ENCODE measurements at regions not wholly inside any gene's neighbourhood (a gene's known extent, or its start where the extent isn't known, plus 50 kb on each side); places are given as distances from the start of the nearest gene placed in this dataset.
"Not testable (repeated sequence)": the region's sequence is repeated elsewhere in the genome, so short reads cannot be mapped to it uniquely, and the experiment has no call there.

GRCh38 chr13:87334176-87334575 is 337.0 kb upstream of the SLITRK5 start:
- DNase-seq (ENCODE audit: low read depth, low spot score): no peak

- DNase-seq (ENCODE audit: low read depth, low spot score): not testable (repeated sequence)
These were observed 334.8 kb upstream of the SLITRK5 start for GRCh38 chr13:87336346-87336889.

- DNase-seq (ENCODE audit: low read depth, low spot score): no peak
These were observed 327.0 kb upstream of the SLITRK5 start for GRCh38 chr13:87344176-87344575.

- DNase-seq (ENCODE audit: low read depth, low spot score): no peak
These were observed 315.7 kb upstream of the SLITRK5 start for GRCh38 chr13:87355451-87355850.

- no peak for DNase-seq (ENCODE audit: low read depth, low spot score)
These were observed 314.9 kb upstream of the SLITRK5 start for GRCh38 chr13:87356314-87356713.

GRCh38 chr13:87358319-87358718 is 312.9 kb upstream of the SLITRK5 start:
- DNase-seq (ENCODE audit: low read depth, low spot score): no peak

- no peak for DNase-seq (ENCODE audit: low read depth, low spot score)
These were observed 310.0 kb upstream of the SLITRK5 start for GRCh38 chr13:87361216-87361615.

GRCh38 chr13:87368639-87369038 is 302.5 kb upstream of the SLITRK5 start:
- DNase-seq (ENCODE audit: low read depth, low spot score): no peak

- no peak for DNase-seq (ENCODE audit: low read depth, low spot score)
These were observed 295.1 kb upstream of the SLITRK5 start for GRCh38 chr13:87376081-87376480.

GRCh38 chr13:87384099-87384498 is 287.1 kb upstream of the SLITRK5 start:
- DNase-seq (ENCODE audit: low read depth, low spot score): no peak

GRCh38 chr13:87393358-87393757 is 277.8 kb upstream of the SLITRK5 start:
- no peak for DNase-seq (ENCODE audit: low read depth, low spot score)

- DNase-seq (ENCODE audit: low read depth, low spot score): no peak
These were observed 273.1 kb upstream of the SLITRK5 start for GRCh38 chr13:87398047-87398446.

GRCh38 chr13:87403748-87404432 is 267.3 kb upstream of the SLITRK5 start:
- no peak for DNase-seq (ENCODE audit: low read depth, low spot score)

- no peak for DNase-seq (ENCODE audit: low read depth, low spot score)
These were observed 244.4 kb upstream of the SLITRK5 start for GRCh38 chr13:87426742-87427141.

- no peak for DNase-seq (ENCODE audit: low read depth, low spot score)
These were observed 227.0 kb upstream of the SLITRK5 start for GRCh38 chr13:87444135-87444534.

- DNase-seq (ENCODE audit: low read depth, low spot score): no peak
These were observed 218.9 kb upstream of the SLITRK5 start for GRCh38 chr13:87452281-87452680.

- no peak for DNase-seq (ENCODE audit: low read depth, low spot score)
These were observed 217.9 kb upstream of the SLITRK5 start for GRCh38 chr13:87453244-87453643.

GRCh38 chr13:87459419-87459818 is 211.8 kb upstream of the SLITRK5 start:
- no peak for DNase-seq (ENCODE audit: low read depth, low spot score)

- no peak for DNase-seq (ENCODE audit: low read depth, low spot score)
These were observed 173.7 kb upstream of the SLITRK5 start for GRCh38 chr13:87497426-87497825.

GRCh38 chr13:87498681-87499080 is 172.5 kb upstream of the SLITRK5 start:
- no peak for DNase-seq (ENCODE audit: low read depth, low spot score)

GRCh38 chr13:87524775-87525174 is 146.4 kb upstream of the SLITRK5 start:
- DNase-seq (ENCODE audit: low read depth, low spot score): no peak

GRCh38 chr13:87533776-87534175 is 137.4 kb upstream of the SLITRK5 start:
- DNase-seq (ENCODE audit: low read depth, low spot score): no peak

- no peak for DNase-seq (ENCODE audit: low read depth, low spot score)
These were observed 135.3 kb upstream of the SLITRK5 start for GRCh38 chr13:87535911-87536310.

- DNase-seq (ENCODE audit: low read depth, low spot score): no peak
These were observed 134.7 kb upstream of the SLITRK5 start for GRCh38 chr13:87536499-87536898.
